ENCODE measurements at regions not wholly inside any gene's neighbourhood (a gene's known extent, or its start where the extent isn't known, plus 50 kb on each side); places are given as distances from the start of the nearest gene placed in this dataset.
A peak's percentile ranks its signal among the peaks of the same experiment; 100 is the strongest.

- no peak overlapping the region for H2AFZ ChIP-seq
- no peak overlapping the region for H3K27ac ChIP-seq
- no peaks in the 10 kb centered on the region for H3K9me2 ChIP-seq (replicated peaks; ENCODE audit: insufficient read depth)
- no peaks in the 10 kb centered on the region for H3K36me3 ChIP-seq (replicated peaks; ENCODE audit: insufficient read depth, low read depth)
- H4K20me1 ChIP-seq (ENCODE audit: insufficient read depth, poor library complexity, severe bottlenecking) = no peaks in the 10 kb centered on the region
- no peaks in the 10 kb centered on the region for H3K79me2 ChIP-seq
- no peaks in the 10 kb centered on the region for H3K27me3 ChIP-seq
- H3K4me2 ChIP-seq = peak overlapping the region; percentile 35
- H3K4me1 ChIP-seq (ENCODE audit: insufficient read depth) = peaks cover 5% of the 10 kb centered on the region
- H3K9me3 ChIP-seq (ENCODE audit: low read depth) = no peaks in the 10 kb centered on the region
- TF ChIP-seq EZH2phosphoT487 (IDR thresholded peaks at IDR 0.05; ENCODE audit: low read depth, severe bottlenecking, unreplicated experiment) (no peak), CTCF (IDR thresholded peaks at IDR 0.05; ENCODE audit: poor library complexity) (no peak), EZH2 (IDR thresholded peaks at IDR 0.05; ENCODE audit: borderline replicate concordance) (no peak)
- 82% methylated on average over 2 of the region's 2 CpGs for WGBS (ENCODE audit: low lambda C conversion rate, missing lambda C conversion rate)
- DNase-seq (ENCODE audit: low spot score) = no peak
- no peak overlapping the region for H3K4me3 ChIP-seq
Measured at GRCh38 chr16:72256398-72257066, 84.6 kb upstream of the PMFBP1 start.

- no peaks in the 10 kb centered on the region for H3K36me3 ChIP-seq (replicated peaks; ENCODE audit: insufficient read depth, low read depth)
- no peak overlapping the region for H3K4me3 ChIP-seq
- no peak for DNase-seq (ENCODE audit: low spot score)
- no peaks in the 10 kb centered on the region for H3K79me2 ChIP-seq
- no peak for TF ChIP-seq EZH2 (IDR thresholded peaks at IDR 0.05; ENCODE audit: borderline replicate concordance)
- no peaks in the 10 kb centered on the region for H4K20me1 ChIP-seq (ENCODE audit: insufficient read depth, poor library complexity, severe bottlenecking)
- no peaks in the 10 kb centered on the region for H3K9me3 ChIP-seq (ENCODE audit: low read depth)
- WGBS (ENCODE audit: low lambda C conversion rate, missing lambda C conversion rate) = 81% methylated on average over 1 of the region's 1 CpG
- H3K4me2 ChIP-seq = no peak overlapping the region
- H3K27ac ChIP-seq = no peak overlapping the region
- no peaks in the 10 kb centered on the region for H3K9me2 ChIP-seq (replicated peaks; ENCODE audit: insufficient read depth)
- no peak overlapping the region for H2AFZ ChIP-seq
- peaks cover 5% of the 10 kb centered on the region for H3K4me1 ChIP-seq (ENCODE audit: insufficient read depth)
- H3K27me3 ChIP-seq = no peaks in the 10 kb centered on the region
Measured at GRCh38 chr16:72255786-72256185, 83.8 kb upstream of the PMFBP1 start.

- DNase-seq (ENCODE audit: low spot score) = no peak
- Histone ChIP-seq H3K36me3 (replicated peaks; ENCODE audit: insufficient read depth, low read depth) (no peaks in the 10 kb centered on the region), H2AFZ (no peak overlapping the region), H3K27me3 (no peaks in the 10 kb centered on the region), H3K4me3 (no peak overlapping the region), H3K4me2 (no peak overlapping the region), H3K79me2 (no peaks in the 10 kb centered on the region), H3K9me2 (replicated peaks; ENCODE audit: insufficient read depth) (no peaks in the 10 kb centered on the region), H4K20me1 (ENCODE audit: insufficient read depth, poor library complexity, severe bottlenecking) (no peaks in the 10 kb centered on the region), H3K27ac (no peak overlapping the region), H3K9me3 (ENCODE audit: low read depth) (no peaks in the 10 kb centered on the region), H3K4me1 (ENCODE audit: insufficient read depth) (no peaks in the 10 kb centered on the region)
- WGBS (ENCODE audit: low lambda C conversion rate, missing lambda C conversion rate) = 82% methylated on average over 5 of the region's 5 CpGs
- no peak for TF ChIP-seq EZH2phosphoT487 (IDR thresholded peaks at IDR 0.05; ENCODE audit: low read depth, severe bottlenecking, unreplicated experiment)
- TF ChIP-seq CTCF (IDR thresholded peaks at IDR 0.05; ENCODE audit: poor library complexity) = no peak
- TF ChIP-seq EZH2 (IDR thresholded peaks at IDR 0.05; ENCODE audit: borderline replicate concordance) = no peak
Measured at GRCh38 chr16:72247821-72248253, 75.9 kb upstream of the PMFBP1 start.

GRCh38 chr16:72246423-72246822 is 74.5 kb upstream of the PMFBP1 start:
- H3K4me1 ChIP-seq (ENCODE audit: insufficient read depth) = no peaks in the 10 kb centered on the region
- no peaks in the 10 kb centered on the region for H4K20me1 ChIP-seq (ENCODE audit: insufficient read depth, poor library complexity, severe bottlenecking)
- no peaks in the 10 kb centered on the region for H3K36me3 ChIP-seq (replicated peaks; ENCODE audit: insufficient read depth, low read depth)
- no peak overlapping the region for H3K4me2 ChIP-seq
- H3K79me2 ChIP-seq = no peaks in the 10 kb centered on the region
- no peaks in the 10 kb centered on the region for H3K9me3 ChIP-seq (ENCODE audit: low read depth)
- no peak for TF ChIP-seq EZH2phosphoT487 (IDR thresholded peaks at IDR 0.05; ENCODE audit: low read depth, severe bottlenecking, unreplicated experiment)
- no peak for TF ChIP-seq CTCF (IDR thresholded peaks at IDR 0.05; ENCODE audit: poor library complexity)
- TF ChIP-seq EZH2 (IDR thresholded peaks at IDR 0.05; ENCODE audit: borderline replicate concordance) = no peak
- no peaks in the 10 kb centered on the region for H3K9me2 ChIP-seq (replicated peaks; ENCODE audit: insufficient read depth)
- no peak overlapping the region for H3K27ac ChIP-seq
- no peak overlapping the region for H3K4me3 ChIP-seq
- no peaks in the 10 kb centered on the region for H3K27me3 ChIP-seq
- H2AFZ ChIP-seq = no peak overlapping the region
- 80% methylated on average over 5 of the region's 5 CpGs for WGBS (ENCODE audit: low lambda C conversion rate, missing lambda C conversion rate)
- DNase-seq (ENCODE audit: low spot score) = no peak

Data from hepatocyte (in vitro differentiated cells).